ENCODE measurements at regions not wholly inside any gene's neighbourhood (a gene's known extent, or its start where the extent isn't known, plus 50 kb on each side); places are given as distances from the start of the nearest gene placed in this dataset.
A peak's percentile ranks its signal among the peaks of the same experiment; 100 is the strongest.
"Not testable (repeated sequence)": the region's sequence is repeated elsewhere in the genome, so short reads cannot be mapped to it uniquely, and the experiment has no call there.

- DNase-seq (ENCODE audit: low read depth), result no peak
Measured at GRCh38 chr5:74534397-74535129, 106.0 kb downstream of the ENC1 start.

- no peak for DNase-seq (ENCODE audit: low read depth)
Measured at GRCh38 chr5:74530326-74531050, 110.0 kb downstream of the ENC1 start.

GRCh38 chr5:74529101-74529500, 111.4 kb downstream of the ENC1 start:
- DNase-seq (ENCODE audit: low read depth), result no peak

- DNase-seq (ENCODE audit: low read depth), result no peak
Measured at GRCh38 chr5:74526111-74526510, 114.4 kb downstream of the ENC1 start.

- not testable (repeated sequence) for DNase-seq (ENCODE audit: low read depth)
Measured at GRCh38 chr5:74524767-74525166, 115.8 kb downstream of the ENC1 start.

- DNase-seq (ENCODE audit: low read depth), result not testable (repeated sequence)
Measured at GRCh38 chr5:74523698-74524097, 116.8 kb downstream of the ENC1 start.

- not testable (repeated sequence) for DNase-seq (ENCODE audit: low read depth)
Measured at GRCh38 chr5:74522838-74523237, 117.7 kb downstream of the ENC1 start.

- no peak for DNase-seq (ENCODE audit: low read depth)
Measured at GRCh38 chr5:74521401-74521800, 119.1 kb downstream of the ENC1 start.

GRCh38 chr5:74519679-74520078, 120.8 kb downstream of the ENC1 start:
- DNase-seq (ENCODE audit: low read depth), result no peak

- peak; percentile 33 for DNase-seq (ENCODE audit: low read depth)
Measured at GRCh38 chr5:74519161-74519571, 121.4 kb downstream of the ENC1 start.

- DNase-seq (ENCODE audit: low read depth), result peak; percentile 55
Measured at GRCh38 chr5:74517700-74518099, 122.8 kb downstream of the ENC1 start.

- DNase-seq (ENCODE audit: low read depth), result peak; percentile 74
Measured at GRCh38 chr5:74516211-74516636, 124.3 kb downstream of the ENC1 start.

GRCh38 chr5:74514888-74515551, 125.5 kb downstream of the ENC1 start:
- no peak for DNase-seq (ENCODE audit: low read depth)

- peak; percentile 6 for DNase-seq (ENCODE audit: low read depth)
Measured at GRCh38 chr5:74511770-74512169, 128.8 kb downstream of the ENC1 start.

- DNase-seq (ENCODE audit: low read depth), result no peak
Measured at GRCh38 chr5:74510476-74511075, 130.0 kb downstream of the ENC1 start.

GRCh38 chr5:74507370-74508005, 133.0 kb downstream of the ENC1 start:
- DNase-seq (ENCODE audit: low read depth), result no peak

- no peak for DNase-seq (ENCODE audit: low read depth)
Measured at GRCh38 chr5:74506119-74506518, 134.4 kb downstream of the ENC1 start.

GRCh38 chr5:74504463-74504862, 136.1 kb downstream of the ENC1 start:
- no peak for DNase-seq (ENCODE audit: low read depth)

- DNase-seq (ENCODE audit: low read depth), result no peak
Measured at GRCh38 chr5:74502479-74502950, 138.0 kb downstream of the ENC1 start.

- no peak for DNase-seq (ENCODE audit: low read depth)
Measured at GRCh38 chr5:74501674-74502478, 138.7 kb downstream of the ENC1 start.
